ENCODE measurements at regions not wholly inside any gene's neighbourhood (a gene's known extent, or its start where the extent isn't known, plus 50 kb on each side); places are given as distances from the start of the nearest gene placed in this dataset.

- no peak for DNase-seq (ENCODE audit: low read depth in 1 of 2, low spot score in 1 of 2)
These were observed 555.2 kb downstream of the ACTL7B start for GRCh38 chr9:108300306-108301287.

DNA sequence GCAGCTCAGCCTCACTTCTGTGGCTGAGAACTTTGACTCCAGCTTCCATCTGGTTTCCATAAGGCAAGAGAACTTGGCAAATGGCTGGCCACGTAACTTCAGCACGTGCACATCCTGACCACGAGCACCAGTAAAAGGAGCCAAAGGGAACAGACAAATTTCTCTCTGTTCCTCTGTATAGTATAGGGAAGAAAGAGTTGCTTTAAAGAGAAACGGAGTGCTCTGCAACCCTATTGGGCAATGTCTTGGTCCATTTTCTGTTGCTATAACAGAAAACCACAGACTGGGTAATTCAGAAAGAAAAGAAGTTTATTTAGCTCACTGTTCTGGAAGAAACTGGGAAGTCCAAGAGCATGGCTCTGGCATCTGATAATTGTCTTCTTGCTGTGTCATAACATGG lies 558.7 kb downstream of the ACTL7B start:
- DNase-seq (ENCODE audit: low read depth in 1 of 2, low spot score in 1 of 2), result no peak

- DNase-seq (ENCODE audit: low read depth in 1 of 2, low spot score in 1 of 2), result no peak
These were observed 559.7 kb downstream of the ACTL7B start for GRCh38 chr9:108296056-108296455.

DNA sequence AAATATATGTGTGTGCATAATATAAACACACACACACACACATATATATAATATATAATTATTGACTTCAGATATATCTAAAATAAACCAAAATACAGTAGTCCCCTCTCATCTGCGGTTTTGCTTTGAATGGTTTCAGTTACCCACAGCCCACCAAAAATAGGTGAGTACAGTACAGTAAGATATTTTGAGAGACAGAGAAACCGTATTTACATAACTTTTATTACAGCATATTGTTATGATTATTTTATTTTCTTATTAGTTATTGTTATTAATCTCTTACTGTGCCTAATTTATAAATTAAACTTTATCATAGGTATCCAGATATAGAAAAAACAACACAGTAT lies 564.2 kb downstream of the ACTL7B start:
- DNase-seq (ENCODE audit: low read depth in 1 of 2, low spot score in 1 of 2), result no peak

DNA sequence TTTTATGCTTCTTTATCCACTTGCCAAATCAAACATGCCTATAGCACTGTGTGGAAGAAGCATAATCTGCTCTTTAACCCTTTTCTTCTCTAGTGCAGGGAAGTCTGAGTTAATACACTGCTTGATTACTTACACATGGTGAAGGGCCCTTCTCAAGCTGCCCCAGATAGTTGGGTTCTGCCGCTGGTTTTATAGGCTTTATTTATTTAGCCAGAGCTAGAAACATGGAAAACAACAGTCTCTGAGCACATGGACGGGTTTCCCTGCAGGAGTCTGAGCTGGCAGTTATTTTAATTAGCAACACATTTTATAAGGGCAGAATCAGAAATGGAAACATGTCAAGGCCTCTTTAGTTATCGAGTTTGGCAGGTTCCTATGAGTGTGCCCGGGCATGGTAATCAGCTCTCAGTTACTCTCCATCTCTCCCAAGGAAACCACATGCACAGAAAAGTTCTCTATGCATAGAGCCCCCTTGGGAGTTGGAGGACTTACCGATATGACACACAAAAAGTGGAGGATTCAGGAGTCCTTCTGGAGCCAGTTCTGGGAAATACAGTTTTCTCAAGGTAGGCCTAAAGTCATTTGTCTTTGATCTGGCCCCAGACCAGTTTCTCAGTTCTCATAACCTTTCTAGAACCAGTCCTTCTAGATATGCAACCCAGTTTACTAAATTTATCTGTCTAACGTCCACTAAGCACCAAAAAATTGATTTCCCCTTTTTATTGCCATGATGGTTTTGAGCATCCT lies 564.8 kb downstream of the ACTL7B start:
- no peak for DNase-seq (ENCODE audit: low read depth in 1 of 2, low spot score in 1 of 2)

- no peak for DNase-seq (ENCODE audit: low read depth in 1 of 2, low spot score in 1 of 2)
These were observed 569.1 kb downstream of the ACTL7B start for GRCh38 chr9:108286638-108287206.

GRCh38 chr9:108283696-108284095 lies 572.1 kb downstream of the ACTL7B start:
- no peak for DNase-seq (ENCODE audit: low read depth in 1 of 2, low spot score in 1 of 2)

- DNase-seq (ENCODE audit: low read depth in 1 of 2, low spot score in 1 of 2), result no peak
These were observed 572.9 kb downstream of the ACTL7B start for GRCh38 chr9:108282872-108283271.

DNA sequence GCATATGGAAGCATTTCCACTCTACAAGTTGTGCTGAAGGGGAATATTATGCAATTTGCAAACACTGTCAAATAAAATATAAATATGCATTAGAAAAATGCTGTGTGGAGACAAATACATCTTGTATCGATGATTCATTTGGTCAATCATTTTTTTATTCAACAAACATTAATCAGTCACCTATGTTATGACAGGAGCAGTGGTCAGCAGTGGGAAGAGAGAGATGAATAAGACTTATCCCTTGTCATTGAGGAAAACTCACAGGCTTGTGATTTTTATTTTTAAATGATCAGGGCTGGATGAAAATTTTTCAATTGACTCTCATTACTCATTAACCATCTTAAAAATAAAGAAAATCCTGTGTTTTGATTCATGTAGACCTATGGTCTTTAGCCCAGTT lies 574.1 kb downstream of the ACTL7B start:
- DNase-seq (ENCODE audit: low read depth in 1 of 2, low spot score in 1 of 2), result no peak

DNA sequence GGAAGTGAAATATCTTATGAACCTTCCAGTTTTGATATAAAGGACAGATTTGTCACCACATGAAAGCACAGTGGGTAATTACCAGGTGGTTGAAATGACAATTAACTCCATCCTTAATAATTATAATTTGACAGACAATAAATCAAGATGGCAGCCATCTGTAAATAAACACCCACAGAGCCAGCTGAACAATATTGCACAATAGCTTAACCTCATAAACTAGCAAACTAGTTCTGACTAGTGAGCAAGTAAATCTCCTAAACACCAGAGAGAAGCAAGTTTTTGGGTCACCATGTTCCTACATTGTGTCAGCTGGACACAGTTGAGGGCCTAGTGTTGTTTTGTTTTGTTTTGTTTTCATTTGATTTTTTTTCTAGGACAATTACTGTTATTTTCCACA lies 577.4 kb downstream of the ACTL7B start:
- DNase-seq (ENCODE audit: low read depth in 1 of 2, low spot score in 1 of 2), result no peak

- no peak for DNase-seq (ENCODE audit: low read depth in 1 of 2, low spot score in 1 of 2)
These were observed 578.6 kb downstream of the ACTL7B start for GRCh38 chr9:108277216-108277615.

DNA sequence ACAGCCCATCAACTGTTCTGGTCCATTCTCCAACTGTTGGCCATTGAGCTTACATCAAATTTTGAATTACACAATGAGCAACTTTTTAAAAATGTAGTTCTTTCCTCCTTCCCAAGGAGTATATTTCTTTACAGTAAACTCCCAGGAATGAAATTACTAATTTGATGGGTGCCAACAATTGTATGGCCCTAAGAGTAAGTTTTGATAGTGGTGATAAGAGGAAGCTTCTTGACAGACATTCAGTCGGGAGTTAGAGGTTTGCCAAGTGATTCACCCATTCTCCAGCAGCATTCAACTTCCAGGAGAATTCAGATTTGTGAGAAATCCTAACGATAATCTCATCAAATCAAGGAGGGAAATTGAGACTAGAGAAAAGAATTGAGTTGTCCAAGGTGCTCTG lies 579.9 kb downstream of the ACTL7B start:
- no peak for DNase-seq (ENCODE audit: low read depth in 1 of 2, low spot score in 1 of 2)

DNA sequence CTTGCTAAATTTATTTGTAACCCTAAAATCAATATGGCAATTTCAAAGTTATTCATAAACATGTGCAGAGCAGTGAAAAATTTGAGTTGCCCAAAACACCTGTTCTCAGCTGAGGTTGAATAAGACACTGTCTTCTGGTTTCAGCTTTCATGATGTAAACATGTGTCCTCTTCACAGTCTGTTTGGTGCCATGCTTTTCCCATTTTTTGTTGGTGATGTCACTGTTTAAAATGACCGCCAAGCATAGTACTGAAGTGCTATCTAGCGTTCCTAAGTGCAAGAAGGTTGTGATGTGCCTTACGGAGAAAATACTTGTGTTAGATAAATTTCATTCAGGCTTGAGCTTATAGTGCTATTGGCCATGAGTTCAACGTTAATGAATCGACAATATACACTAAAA lies 580.8 kb downstream of the ACTL7B start:
- no peak for DNase-seq (ENCODE audit: low read depth in 1 of 2, low spot score in 1 of 2)

DNA sequence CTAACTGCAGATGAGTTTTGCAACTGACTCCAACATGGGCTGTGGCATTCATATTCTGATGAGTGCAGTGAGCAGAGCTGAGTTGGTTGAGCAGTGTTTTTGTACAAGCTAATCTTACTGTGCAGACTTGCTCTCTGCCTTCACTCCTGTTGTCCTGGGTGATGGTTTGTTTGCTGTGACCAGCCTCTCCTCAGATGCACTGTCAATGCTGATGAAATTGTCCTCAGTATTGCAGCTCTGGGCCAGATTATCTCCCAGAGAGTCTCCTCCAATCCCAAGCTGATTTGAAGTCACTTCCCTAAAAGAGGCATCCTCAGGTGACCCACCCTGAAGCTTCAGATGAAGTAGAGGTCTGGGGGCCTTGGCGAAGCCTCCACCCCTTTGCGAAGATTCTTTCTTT lies 581.8 kb downstream of the ACTL7B start:
- DNase-seq (ENCODE audit: low read depth in 1 of 2, low spot score in 1 of 2), result no peak

DNA sequence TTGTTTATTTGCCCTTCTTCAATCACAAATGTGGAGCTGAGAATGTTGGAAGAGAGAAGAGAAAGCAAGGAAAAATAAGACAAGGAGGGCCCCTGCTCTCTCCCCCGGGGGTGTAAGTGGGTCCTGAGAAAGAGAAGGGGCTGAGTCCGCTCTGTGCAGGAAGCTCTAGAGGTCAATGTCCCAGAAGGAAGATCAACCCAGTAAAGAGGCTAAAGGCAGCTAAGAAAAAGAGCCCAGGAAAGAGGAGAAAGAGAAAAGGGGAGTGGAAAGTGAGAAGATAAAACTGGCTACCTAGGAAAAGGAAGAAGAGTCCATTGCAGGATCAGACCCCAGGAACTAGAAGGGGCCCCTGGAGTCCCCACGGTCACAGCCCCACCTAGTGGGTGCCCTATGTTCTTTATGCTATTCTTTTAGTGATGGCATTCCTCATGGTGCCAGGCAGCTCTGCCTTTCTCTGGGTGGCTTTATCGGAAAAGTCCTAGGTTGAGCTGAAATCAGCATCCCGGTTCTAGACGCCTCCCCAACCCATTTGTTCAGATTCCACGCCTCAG lies 583.4 kb downstream of the ACTL7B start:
- no peak for DNase-seq (ENCODE audit: low read depth in 1 of 2, low spot score in 1 of 2)

GRCh38 chr9:108271646-108272348 lies 584.0 kb downstream of the ACTL7B start:
- no peak for DNase-seq (ENCODE audit: low read depth in 1 of 2, low spot score in 1 of 2)

DNA sequence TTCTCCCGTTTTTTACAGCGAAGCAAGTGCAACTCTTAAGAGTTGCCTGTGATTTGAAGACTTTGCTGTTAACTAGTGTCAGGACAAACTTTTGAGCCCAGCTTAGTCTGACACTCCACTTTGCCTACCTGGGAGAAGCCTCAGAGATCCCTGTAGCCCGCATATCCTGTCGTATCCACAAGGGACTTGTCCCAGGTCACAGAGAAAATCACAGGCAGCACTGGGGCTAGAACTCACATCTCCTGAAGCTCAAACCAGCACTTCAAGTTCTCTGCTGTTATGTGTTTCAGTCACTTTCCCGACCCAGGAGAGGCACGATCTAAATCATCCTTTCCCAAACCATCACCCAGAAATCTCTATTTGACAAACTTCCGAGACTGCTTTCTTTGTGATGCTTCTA lies 584.5 kb downstream of the ACTL7B start:
- DNase-seq (ENCODE audit: low read depth in 1 of 2, low spot score in 1 of 2), result no peak

DNA sequence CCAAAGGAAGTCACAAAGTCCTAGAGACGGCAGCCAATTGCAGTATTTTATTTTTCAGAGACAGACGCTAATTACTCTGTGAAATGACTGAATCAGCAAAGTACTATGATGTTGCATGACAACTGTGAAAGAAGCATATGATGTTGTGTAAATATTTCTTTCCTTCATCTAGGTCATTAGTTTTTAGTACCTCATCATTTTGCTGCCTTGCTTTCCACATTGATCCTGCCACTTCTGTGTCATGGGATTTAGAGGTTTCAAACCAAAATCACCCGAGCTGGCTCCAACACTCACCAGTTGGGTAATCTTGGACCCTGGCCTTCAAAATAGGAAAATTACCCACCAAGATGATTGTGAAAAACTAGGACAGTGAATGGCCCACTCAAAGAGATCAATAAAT lies 585.2 kb downstream of the ACTL7B start:
- DNase-seq (ENCODE audit: low read depth in 1 of 2, low spot score in 1 of 2), result no peak

GRCh38 chr9:108270051-108270450 lies 585.7 kb downstream of the ACTL7B start:
- DNase-seq (ENCODE audit: low read depth in 1 of 2, low spot score in 1 of 2), result no peak

- no peak for DNase-seq (ENCODE audit: low read depth in 1 of 2, low spot score in 1 of 2)
These were observed 586.4 kb downstream of the ACTL7B start for GRCh38 chr9:108269371-108269770.

- no peak for DNase-seq (ENCODE audit: low read depth in 1 of 2, low spot score in 1 of 2)
These were observed 590.7 kb downstream of the ACTL7B start for GRCh38 chr9:108265065-108265464.

Measured in activated CD4-positive, alpha-beta T cell treated with anti-CD3 and anti-CD28 coated beads, Interleukin-2, amount 50 U/mL, for 24 hours (primary cell).